ENCODE measurements at regions not wholly inside any gene's neighbourhood (a gene's known extent, or its start where the extent isn't known, plus 50 kb on each side); places are given as distances from the start of the nearest gene placed in this dataset.
"Not testable (repeated sequence)": the region's sequence is repeated elsewhere in the genome, so short reads cannot be mapped to it uniquely, and the experiment has no call there.

- DNase-seq = no peak
Measured at GRCh38 chr7:156511426-156511825, 129.1 kb upstream of the RNF32 start.

- no peak for DNase-seq
Measured at GRCh38 chr7:156510966-156511365, 129.6 kb upstream of the RNF32 start.

- DNase-seq = no peak
Measured at GRCh38 chr7:156509216-156509615, 131.4 kb upstream of the RNF32 start.

- DNase-seq = no peak
Measured at GRCh38 chr7:156505876-156506275, 134.7 kb upstream of the RNF32 start.

GRCh38 chr7:156504687-156505545, 135.7 kb upstream of the RNF32 start:
- DNase-seq = no peak

GRCh38 chr7:156504006-156504405, 136.6 kb upstream of the RNF32 start:
- DNase-seq = no peak

GRCh38 chr7:156503196-156503595, 137.4 kb upstream of the RNF32 start:
- no peak for DNase-seq

- DNase-seq = not testable (repeated sequence)
Measured at GRCh38 chr7:156501815-156502214, 138.8 kb upstream of the RNF32 start.

- no peak for DNase-seq
Measured at GRCh38 chr7:156499247-156499881, 141.2 kb upstream of the RNF32 start.

- DNase-seq = no peak
Measured at GRCh38 chr7:156497776-156498509, 142.6 kb upstream of the RNF32 start.

- DNase-seq = no peak
Measured at GRCh38 chr7:156496865-156497264, 143.7 kb upstream of the RNF32 start.

- DNase-seq = no peak
Measured at GRCh38 chr7:156496363-156496769, 144.2 kb upstream of the RNF32 start.

GRCh38 chr7:156494960-156495359, 145.6 kb upstream of the RNF32 start:
- no peak for DNase-seq

- no peak for DNase-seq
Measured at GRCh38 chr7:156493942-156494341, 146.6 kb upstream of the RNF32 start.

GRCh38 chr7:156492170-156492569, 148.4 kb upstream of the RNF32 start:
- no peak for DNase-seq

- no peak for DNase-seq
Measured at GRCh38 chr7:156491435-156491834, 149.1 kb upstream of the RNF32 start.

- DNase-seq = no peak
Measured at GRCh38 chr7:156490021-156490800, 150.4 kb upstream of the RNF32 start.

- DNase-seq = no peak
Measured at GRCh38 chr7:156487811-156488533, 152.6 kb upstream of the RNF32 start.

- no peak for DNase-seq
Measured at GRCh38 chr7:156480671-156481070, 159.9 kb upstream of the RNF32 start.

- no peak for DNase-seq
Measured at GRCh38 chr7:156479596-156479995, 161.0 kb upstream of the RNF32 start.

GRCh38 chr7:156478486-156478885, 162.1 kb upstream of the RNF32 start:
- no peak for DNase-seq

GRCh38 chr7:156475666-156476065, 164.9 kb upstream of the RNF32 start:
- no peak for DNase-seq

Measured in stimulated activated naive CD4-positive, alpha-beta T cell (primary cell).